Non-pigmented ciliary epithelial cell (primary cell): ENCODE measurements at regions not wholly inside any gene's neighbourhood (a gene's known extent, or its start where the extent isn't known, plus 50 kb on each side); places are given as distances from the start of the nearest gene placed in this dataset.
"Not testable (repeated sequence)": the region's sequence is repeated elsewhere in the genome, so short reads cannot be mapped to it uniquely, and the experiment has no call there.

Source experiments
- DNase-seq: peaks from one replicate; pipeline ENCODE4 v3.0.0-alpha.2; 2010; ENCODE audit warnings: low read depth

DNA sequence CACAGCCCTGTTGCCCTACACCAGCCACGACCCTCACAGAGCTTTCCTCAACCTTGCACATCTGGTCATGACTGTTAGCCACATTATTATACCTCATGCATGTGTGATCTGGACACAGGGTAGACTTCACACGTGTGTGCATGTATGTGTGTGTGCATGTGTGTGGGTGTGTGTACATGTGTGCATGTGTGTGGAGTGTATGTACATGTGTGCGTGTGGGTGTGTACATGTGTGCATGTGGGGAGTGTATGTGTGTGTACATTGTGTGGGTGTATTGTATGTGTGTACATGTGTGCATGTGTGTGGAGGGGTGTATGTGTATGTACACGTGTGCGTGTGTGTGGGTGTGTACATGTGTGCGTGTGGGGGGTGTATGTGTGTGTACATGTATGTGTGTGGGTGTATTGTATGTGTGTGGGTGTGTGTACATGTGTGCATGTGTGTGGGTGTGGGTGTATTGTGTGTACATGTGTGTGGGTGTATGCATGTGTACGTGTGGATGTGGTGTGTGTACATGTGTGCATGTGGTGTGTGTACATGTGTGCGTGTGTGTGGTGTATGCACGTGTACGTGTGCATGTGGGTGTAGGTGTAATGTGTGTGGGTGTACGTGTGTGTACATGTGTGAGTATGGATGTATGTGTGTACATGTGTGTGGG lies 130.2 kb downstream of the C16orf95 start:
- DNase-seq: no peak

DNA sequence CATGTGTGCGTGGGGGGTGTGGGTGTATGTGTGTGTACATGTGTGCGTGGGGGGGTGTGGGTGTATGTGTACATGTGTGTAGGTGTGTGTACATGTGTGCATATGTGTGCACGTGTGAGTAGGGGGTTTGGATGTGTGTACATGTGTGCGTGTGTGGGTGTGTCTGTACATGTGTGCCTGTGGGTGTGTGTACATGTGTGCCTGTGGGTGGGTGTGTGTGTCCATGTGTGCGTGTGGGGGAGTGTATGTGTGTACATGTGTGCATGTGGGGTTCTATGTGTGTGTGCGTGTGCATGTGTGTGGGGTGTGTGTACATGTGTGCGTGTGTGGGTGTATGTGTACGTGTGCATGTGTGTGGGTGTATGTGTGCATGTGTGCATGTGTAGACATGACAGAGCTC lies 129.1 kb downstream of the C16orf95 start:
- DNase-seq: no peak

DNA sequence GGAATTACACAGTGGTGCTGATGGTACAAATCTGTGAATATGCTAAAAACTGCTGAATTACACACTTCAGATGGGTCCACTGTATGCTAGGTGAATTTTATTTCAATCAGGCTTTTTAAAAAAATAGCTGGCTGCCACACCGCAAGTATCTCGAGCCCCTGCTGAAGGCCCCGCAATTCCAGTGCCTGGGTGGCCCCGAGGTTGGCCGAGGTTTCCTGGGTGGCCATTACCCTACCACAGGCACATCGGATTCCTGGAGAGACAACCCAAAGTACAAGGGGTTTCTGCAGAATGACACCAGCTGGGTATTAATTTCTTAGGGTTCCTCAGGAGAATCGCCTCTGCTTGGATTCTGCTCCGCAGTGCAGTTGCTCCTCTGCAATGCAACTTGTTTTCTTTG lies 127.8 kb downstream of the C16orf95 start:
- DNase-seq: no peak

DNA sequence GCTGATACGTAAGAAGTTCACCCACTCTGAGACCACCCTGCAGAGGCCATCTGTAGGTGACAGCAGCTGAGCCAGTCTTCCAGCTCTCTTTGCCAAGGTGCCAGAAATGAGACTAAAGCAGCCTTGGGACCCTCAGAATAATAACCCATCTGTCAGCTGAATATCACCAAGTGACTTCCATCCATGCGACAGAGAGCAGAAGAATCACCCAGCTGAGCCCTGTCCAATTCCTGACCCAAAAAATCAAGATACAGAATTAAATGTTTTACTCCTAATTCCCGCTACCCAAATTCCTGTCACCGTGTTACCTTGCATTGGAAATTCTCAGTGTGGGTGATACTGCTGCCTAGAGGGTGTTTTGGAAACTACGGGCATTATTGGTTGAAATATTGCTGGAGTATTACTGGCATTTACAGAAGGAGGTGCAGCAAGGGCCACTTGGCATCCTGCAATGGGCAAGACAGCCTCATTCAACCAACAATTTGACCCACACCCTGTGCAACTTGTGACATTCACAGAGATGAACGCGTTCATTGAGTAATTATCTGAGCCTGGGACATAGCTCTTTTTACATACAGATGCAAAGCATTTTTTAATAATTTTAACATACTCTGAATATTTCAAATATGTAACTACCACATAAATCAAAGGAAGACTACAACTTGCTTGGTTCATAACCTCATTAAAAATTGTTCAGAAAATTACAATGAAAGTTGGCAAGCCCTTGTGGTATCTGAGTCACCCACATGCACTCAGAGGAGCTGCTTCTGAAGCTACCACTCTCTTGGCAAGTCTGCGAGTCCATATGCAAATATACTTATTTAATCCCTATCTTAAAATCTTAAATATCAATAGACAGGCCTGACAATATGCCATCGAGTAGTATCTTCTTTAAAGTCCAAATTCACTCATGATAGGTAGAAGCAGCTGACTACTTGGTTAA lies 126.6 kb downstream of the C16orf95 start:
- DNase-seq: no peak

DNA sequence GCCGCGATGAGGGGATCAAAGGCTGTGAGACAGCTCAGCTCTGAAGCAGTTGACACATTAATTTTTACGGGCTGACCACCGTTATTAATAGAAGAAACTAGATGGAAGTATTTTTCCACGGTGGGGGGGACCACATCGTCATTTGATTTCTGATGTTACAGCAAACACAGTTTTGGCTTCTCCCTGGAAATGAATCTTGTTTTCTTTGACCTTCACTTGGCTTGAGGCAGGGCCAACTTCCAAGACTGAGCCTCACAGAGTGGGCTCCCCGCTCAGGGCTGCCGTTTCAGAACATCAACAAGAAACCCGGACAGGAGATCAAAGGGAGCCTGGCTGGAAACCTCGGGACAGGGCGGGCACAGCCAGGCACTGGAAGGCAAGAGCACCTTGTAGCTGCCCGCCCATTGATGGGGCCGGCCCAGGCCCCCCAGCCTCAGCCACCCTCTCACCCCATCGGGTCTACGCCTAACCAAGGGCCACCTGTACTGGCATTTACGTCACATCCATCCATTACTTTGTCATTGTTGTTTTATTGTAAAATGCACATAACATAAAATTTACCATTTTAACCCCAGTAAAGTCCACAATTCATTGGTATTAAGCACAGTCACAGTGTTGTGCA lies 124.6 kb downstream of the C16orf95 start:
- no peak for DNase-seq

DNA sequence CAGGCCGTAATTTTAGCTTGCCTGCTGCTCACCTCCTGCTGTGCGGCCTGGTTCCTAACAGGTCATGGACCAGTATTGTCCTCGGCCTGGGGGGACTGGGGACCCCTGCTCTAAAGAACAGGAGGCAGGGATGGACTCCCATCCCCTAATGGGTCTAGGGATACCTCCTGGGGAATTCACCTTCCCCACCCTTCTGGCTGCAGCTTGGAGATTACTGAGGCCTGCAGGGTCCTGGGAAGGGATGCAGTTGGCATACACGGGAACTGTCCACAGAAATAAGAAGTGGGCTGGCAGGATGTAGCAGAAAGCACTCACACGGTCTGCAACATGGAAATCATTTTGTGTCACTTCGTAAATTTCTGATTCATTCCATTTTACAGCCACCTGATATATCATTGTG lies 123.0 kb downstream of the C16orf95 start:
- DNase-seq: no peak

DNA sequence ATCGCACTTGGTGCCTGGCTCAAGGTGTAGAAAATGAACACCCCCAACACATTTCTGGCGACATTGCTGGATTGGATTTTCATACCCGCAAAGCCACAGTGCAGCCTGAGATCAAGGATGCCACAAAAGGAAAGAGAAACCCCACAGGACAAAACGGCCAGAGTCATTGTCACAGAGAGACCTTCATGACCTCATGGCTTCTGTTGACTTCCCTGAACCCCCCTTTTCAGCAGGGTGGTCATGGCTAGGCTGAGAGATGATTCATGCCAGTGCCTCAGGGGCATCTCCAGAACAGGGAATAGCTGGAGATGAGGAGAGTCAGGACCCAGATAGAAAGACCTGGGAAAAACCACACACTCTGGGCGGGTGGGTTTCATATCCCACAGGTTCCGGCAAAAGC lies 122.0 kb downstream of the C16orf95 start:
- DNase-seq: no peak

DNA sequence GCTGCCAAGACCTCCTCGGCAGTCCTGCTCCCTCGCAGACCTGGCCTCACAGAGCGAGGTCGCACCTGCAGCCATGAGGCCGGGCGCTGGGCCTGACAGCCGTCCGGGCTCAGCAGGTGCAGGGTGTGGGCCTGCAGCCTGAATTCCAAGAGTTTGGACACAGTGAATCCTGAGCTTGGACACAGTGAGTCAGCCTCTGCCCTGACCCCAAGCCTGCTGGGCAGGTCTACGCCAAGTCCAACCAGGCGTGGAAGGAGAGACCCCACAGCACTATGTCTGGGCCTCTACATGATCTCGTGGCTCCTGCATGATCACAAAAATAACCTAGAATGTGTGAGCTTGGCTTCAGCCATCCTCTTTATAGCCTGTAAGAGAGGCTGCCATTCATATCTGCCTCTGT lies 121.0 kb downstream of the C16orf95 start:
- DNase-seq: no peak

DNA sequence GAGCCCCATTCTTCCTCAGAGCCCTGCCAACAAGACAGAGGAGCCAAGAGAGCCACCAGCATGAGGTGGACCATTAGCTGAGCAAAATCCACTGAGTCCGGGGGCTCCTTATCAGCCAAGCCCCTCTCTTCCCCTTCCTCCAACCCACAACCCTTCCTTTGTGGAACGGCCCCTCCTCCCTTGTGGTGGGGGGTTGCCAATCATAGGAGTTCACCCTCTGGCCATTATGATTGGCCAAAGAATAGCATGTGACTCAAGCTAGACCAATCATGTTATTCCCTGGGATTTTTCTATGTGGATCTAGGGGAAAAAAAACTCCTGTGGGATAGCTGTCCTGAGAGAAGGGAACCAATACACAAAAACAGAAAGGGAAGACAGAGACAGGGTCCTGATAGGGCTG lies 120.5 kb downstream of the C16orf95 start:
- DNase-seq: no peak

DNA sequence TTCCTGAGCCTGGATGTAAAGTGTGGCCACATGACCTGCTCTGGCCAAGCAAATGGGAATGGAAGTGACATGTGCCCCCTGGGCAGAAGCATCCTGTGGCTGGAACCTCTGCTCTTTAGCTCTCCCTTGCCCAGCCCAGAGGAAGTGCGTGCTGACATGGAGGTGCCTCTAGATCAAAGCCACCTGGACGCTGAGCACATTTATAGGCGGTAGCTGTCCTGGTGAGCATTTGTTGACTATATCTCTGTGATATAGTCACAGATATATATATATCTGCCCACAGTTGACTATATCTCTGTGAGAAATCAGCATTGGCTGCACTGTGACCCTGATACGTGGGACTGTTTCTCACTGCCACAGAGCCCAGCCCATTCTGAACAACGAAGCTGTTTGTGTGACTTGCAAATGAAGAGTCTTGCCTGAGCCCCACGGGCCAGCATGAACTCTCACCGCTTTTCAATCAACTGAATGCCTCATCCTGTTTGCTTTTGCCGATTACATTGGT lies 118.8 kb downstream of the C16orf95 start:
- no peak for DNase-seq

DNA sequence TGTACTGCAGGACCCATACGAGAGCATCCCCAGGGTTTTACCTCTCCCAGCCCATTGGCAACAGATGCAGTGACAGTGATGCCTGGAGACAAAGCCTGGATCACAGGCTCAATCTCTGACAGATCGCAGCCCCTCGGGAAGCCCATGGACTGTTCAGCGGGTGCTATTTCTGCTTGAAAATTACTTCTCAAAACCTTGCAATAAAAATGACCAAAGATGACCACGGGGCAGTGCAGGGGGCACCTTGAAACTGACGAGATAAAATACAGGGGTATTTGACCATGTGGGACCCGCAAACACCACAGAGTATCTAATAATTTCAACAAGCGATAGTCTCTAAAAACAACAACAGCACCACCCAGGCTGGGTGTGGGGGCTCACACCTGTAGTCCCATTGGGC lies 118.3 kb downstream of the C16orf95 start:
- no peak for DNase-seq

DNA sequence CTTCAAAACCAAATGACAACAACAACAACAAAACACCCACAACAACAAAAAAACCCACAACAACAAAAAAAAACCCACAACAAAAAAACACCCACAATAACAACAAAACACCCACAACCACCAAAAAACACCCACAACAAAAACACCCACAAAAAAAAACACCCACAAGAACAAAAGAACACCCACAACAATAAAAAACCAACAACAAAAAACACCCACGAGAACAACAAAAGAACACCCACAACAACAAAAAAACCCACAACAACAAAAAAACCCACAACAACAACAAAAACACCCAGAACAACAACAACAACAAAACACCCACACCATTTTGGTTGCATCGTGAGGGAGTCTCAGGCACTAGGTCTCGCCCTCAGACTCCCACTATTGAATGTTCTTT lies 117.8 kb downstream of the C16orf95 start:
- DNase-seq: no peak

DNA sequence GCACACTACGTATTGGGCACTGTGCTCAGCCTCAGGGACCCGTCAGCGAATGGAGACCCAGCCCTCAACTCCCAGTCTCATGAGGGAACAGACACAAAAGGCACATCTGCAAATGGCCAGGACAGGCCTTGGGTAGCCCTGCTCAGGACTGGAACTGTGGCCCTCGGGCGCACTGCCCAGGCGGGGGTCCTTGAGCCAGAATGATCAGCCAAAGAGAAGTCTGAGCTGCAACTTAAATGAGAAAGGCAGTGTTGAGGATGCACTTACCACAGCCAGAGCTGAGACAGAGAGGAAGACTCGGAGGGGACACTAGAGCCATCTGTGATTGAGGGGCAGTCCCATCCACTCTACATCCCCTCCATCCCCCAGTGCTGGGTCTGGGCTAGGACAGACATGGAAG lies 117.3 kb downstream of the C16orf95 start:
- no peak for DNase-seq

DNA sequence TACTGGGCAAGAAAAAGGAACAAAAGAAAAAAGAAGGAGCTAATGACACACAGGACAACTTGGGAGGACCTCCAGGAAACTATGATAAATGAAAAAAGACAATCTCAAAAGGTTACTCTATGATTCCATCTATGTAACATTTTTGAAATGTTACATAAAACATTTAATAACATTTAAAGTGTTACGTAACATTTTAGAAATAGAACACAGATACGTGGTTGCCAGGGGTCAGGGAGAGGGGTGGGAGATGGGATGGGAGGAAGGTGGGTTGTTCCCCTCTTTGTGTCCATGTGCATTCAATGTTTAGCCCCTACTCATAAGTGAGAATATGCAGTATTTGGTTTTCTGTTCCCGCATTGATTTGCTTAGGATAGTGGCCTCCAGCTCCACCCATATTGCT lies 116.6 kb downstream of the C16orf95 start:
- DNase-seq: no peak

DNA sequence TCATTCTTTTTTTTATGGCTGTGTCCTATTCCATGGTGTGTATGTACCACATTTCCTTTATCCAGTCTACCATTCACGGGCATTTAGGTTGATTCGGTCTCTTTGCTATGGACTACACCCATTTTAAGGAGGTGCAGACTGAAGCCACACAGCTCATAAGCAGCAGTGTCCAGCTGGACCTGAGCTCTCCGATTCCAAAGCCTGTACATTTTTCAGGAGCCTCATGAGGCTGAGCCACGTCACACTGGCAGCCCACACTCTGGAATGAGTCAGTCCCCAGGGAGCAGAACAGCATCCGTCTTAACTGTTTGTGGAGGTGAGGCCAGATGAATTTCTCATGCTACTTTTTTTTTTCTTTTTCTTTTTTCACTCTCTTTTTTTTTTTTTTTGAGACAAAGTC lies 116.1 kb downstream of the C16orf95 start:
- DNase-seq: peak; percentile 96

DNA sequence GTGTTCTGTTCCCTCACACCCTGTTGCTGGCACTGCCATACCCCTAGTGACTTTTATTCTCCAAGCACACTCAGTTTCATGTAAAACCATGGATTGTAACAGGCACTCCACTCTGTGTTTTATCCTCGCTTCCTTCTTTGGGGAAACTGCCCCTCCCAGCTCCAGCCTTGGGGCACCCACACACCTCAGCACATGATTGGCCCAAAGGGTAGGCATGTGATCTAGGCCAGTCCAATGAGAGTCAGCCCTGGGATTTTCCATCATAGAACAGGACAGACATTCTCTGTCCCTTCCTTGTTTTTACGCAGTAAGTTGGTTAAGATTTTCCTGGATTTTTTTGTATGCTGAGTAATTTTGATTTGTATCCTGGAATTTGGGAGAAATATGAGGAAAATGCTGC lies 115.4 kb downstream of the C16orf95 start:
- no peak for DNase-seq

DNA sequence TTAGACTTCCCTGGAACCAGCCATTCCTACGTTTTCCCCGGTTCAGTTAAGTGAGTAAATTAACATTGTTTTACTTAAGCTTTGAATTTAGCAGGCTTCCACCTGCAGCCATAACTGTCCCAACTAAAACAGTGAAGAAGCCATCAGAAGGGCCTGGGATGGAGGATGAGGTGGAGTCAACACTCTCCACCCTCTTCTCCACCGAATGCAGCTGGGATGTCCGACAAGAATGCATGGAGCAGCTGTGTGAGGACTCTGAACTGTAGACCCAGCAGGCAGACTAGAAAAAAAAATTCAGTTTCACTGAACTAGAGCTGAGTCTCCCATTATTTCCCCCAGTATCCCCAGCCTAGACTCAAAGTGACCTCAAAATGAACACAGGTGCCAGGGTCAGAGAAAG lies 114.8 kb downstream of the C16orf95 start:
- DNase-seq: no peak

DNA sequence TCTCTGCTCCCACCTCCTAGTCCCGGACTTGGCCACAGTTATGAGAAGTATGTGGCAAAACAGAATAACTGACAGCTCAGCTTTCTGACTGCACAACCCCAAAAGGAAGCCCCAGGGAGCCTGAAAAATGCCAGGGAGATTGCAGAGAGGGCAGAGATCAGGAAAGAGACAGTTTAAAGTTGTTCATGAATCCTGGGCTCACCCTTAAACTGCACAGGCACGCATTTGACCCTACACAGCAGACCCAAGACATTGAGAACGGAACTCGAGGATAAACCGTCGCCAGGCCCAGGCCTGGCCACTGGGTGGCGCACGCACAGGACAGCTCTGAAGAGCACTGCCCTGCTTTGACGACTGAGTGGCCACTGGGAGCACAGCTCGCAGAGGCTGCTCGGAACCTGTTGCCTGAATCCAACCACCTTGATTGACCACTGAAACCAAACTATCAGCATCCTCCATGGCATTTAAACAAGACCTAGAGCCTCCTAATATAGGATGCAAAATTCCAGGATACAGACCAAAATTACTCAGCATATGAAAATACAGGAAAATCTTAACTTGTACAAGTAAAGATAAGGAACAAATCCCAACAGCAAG lies 114.0 kb downstream of the C16orf95 start:
- no peak for DNase-seq

DNA sequence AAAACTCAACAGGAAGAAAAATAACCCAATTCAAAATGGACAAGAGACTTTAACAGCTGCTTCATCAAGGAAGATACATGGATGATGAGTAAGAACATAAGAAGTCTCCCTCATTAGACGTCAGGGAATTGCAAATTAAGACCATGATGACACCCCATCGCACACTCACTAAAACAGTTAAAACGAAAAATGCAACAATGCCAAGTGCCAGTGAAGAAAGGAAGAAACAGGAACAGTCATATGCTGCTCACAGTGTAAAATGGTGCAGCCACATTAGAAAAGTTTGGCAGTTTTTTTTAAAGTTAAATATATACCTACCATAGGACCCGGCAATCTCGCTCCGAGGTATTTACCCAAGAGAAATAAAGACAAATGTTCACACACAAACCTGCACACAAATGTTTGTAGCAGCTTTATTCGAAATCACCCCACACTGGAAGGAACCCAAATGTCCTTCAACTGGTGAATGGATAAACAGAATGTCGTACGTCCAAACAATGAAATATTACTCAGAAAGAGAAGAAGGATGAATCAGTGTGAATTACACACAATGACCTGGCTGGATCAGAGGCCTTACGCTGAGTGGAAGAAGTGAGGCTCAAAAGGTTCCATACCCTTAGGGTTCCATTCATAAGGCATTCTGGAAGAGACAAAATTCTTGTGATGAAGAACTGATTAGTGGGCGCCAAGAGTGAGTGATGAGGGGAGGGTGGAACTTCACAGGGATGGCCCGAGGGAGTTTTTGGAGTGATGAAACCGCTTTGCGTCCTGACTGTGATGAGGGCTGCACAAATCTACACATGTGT lies 110.3 kb downstream of the C16orf95 start:
- DNase-seq: no peak

DNA sequence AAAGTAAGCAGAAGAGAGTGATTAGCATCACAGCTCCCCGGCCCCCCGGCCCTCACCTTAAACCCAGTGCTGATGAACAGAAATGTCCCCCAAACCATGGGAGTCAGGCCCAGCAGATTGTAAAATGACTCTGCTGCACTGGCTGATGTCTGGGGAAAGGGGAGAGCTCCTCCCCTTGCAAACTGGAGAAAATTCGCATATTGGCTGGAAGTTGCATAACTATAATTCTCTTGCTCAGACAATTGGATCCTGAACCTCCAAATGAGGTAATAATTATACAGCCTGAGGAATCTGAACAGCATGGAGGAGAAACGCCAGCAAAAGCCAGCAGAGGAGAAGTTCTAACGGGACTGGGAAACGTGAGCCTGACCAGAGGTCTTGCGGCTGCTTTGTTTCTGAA lies 109.7 kb downstream of the C16orf95 start:
- no peak for DNase-seq

DNA sequence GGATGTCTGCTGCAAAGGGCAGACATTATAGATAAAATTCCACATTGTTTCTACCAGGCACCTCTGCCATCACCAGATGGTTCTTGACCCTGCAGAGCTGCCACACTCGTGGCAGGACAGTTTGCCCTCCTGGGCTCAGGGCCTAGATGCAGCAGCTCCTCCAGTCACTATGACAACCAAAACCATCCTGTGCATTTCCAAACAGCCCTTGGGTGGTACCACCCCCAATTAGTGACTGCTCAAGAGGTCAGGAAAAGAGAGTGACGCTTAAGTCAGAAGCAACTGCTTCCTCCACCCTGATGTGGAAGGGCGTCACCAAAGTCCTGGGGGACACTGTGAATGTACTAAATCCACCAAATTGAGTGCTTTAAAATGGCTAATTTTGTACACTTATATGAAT lies 109.2 kb downstream of the C16orf95 start:
- no peak for DNase-seq

DNA sequence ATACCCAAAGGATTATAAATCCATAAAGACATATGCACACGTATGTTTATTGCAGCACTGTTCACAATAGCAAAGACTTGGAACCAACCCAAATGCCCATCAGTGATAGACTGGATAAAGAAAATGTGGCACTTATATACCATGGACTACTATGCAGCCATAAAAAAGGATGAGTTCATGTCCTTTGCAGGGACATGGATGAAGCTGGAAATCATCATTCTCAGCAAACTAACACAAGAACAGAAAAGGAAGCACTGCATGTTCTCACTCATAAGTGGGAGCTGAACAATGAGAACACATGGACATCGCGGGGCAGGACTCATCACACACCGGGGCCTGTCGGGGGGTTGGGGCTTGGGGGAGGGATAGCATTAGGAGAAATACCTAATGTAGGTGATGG lies 108.2 kb downstream of the C16orf95 start:
- not testable (repeated sequence) for DNase-seq
